Nephron progenitor cell (in vitro differentiated cells): ENCODE measurements at regions not wholly inside any gene's neighbourhood (a gene's known extent, or its start where the extent isn't known, plus 50 kb on each side); places are given as distances from the start of the nearest gene placed in this dataset.

Experiments used
- DNase-seq: peaks from one replicate; pipeline ENCODE4 v3.0.0; 2021
- H3K27ac Mint-ChIP-seq: 2 replicates; pipeline ENCODE4 v1.8.0; 2021; ENCODE audit warnings: mild to moderate bottlenecking, moderate library complexity, mixed read lengths
- H3K27me3 Mint-ChIP-seq: 2 replicates; pipeline ENCODE4 v1.8.0; 2021; ENCODE audit warnings: mild to moderate bottlenecking, low read depth, mixed read lengths; ENCODE audit not compliant: poor library complexity
- H3K36me3 Mint-ChIP-seq: 2 replicates; pipeline ENCODE4 v1.8.0; 2021; ENCODE audit warnings: low read depth, mixed read lengths
- H3K4me1 Mint-ChIP-seq: 2 replicates; pipeline ENCODE4 v1.8.0; 2021; ENCODE audit warnings: mixed read lengths
- H3K4me3 Mint-ChIP-seq: 2 replicates; pipeline ENCODE4 v1.8.0; 2021; ENCODE audit warnings: mild to moderate bottlenecking, moderate library complexity, mixed read lengths
- H3K9me3 Mint-ChIP-seq: 2 replicates; pipeline ENCODE4 v1.8.0; 2021; ENCODE audit warnings: mild to moderate bottlenecking, moderate library complexity, mixed read lengths
- CTCF ChIP-seq: fragments of 200-600 bp; sonication (generic); IDR thresholded peaks from 2 replicates; pipeline ENCODE4 v1.5.0; 2021; ENCODE audit warnings: antibody characterized with exemption

DNA sequence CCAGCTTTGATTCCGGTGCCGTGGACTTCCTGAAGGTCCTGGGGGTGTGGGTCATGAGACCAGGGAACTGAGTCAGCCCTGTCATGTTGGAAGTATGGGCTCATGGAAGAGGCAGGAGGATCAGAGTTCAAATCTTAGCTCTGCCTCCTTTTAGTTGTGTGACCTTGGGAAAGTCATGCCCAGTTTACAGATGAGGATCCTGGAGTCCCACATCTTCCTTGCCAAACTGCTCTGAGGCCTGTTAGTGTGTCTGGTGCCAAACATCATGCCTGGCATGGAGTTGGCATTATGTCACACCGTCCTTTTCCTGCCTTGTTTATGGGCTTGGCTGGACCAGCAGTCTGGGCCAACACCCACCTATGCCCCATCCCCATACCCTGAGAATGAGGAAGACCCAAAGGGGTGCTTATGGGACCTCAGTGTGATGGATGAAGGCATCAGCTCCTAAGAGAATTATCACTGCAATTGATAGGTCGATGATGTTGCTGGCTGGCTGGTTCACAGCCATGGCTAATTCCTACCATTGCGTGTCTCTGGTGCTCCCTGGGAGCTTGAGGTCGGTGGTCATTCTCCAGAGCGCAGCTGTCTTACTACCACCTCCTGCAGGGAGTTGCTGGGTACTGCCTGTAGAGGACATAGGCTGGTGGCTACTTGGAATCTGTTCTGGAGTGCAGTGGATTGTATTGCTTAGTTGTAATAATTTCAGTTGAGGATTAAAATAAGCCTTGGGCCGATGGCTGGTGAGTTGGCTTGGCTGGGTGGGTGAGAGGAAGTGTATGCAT lies 140.5 kb upstream of the PITX1 start:
- no peak overlapping the region for H3K4me3 Mint-ChIP-seq
- no peaks in the 10 kb centered on the region for H3K9me3 Mint-ChIP-seq
- H3K27ac Mint-ChIP-seq: no peak overlapping the region
- no peaks in the 10 kb centered on the region for H3K36me3 Mint-ChIP-seq
- H3K27me3 Mint-ChIP-seq: peaks cover 55% of the 10 kb centered on the region
- peaks cover 9% of the 10 kb centered on the region for H3K4me1 Mint-ChIP-seq
- peak; percentile 33 for TF ChIP-seq CTCF
- DNase-seq: no peak

- H3K4me3 Mint-ChIP-seq: no peak overlapping the region
- TF ChIP-seq CTCF: no peak
- H3K27ac Mint-ChIP-seq: no peak overlapping the region
- H3K9me3 Mint-ChIP-seq: no peaks in the 10 kb centered on the region
- no peak for DNase-seq
- H3K27me3 Mint-ChIP-seq: peaks cover 58% of the 10 kb centered on the region
- H3K36me3 Mint-ChIP-seq: no peaks in the 10 kb centered on the region
- H3K4me1 Mint-ChIP-seq: peaks cover 5% of the 10 kb centered on the region
Observed at GRCh38 chr5:135173662-135174290, 139.7 kb upstream of the PITX1 start.

DNA sequence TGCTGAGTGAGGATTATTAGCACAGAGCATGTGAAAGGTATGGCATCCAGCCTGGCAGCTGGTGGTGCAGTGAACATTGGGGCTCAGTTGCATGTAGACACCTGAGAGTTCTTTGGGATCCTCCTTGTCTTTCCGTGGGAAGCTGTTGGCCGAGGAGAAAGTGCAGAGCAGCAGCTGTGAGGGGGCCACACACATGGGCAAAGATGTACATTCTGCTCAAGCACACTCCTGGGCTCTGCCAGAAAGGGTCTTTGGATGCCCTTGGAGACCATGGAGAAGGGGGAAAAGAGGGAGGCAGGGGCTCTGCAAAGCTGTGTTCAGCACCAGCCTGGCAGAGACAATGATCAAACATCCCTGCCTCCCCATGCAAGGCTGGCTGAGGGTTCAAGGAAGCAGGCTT lies 138.7 kb upstream of the PITX1 start:
- no peak overlapping the region for H3K4me3 Mint-ChIP-seq
- no peak for TF ChIP-seq CTCF
- no peak overlapping the region for H3K27ac Mint-ChIP-seq
- peaks cover 62% of the 10 kb centered on the region for H3K27me3 Mint-ChIP-seq
- H3K36me3 Mint-ChIP-seq: no peaks in the 10 kb centered on the region
- DNase-seq: no peak
- H3K9me3 Mint-ChIP-seq: no peaks in the 10 kb centered on the region
- H3K4me1 Mint-ChIP-seq: peaks cover 4% of the 10 kb centered on the region

GRCh38 chr5:135171336-135171735 lies 137.3 kb upstream of the PITX1 start:
- DNase-seq: no peak
- no peak for TF ChIP-seq CTCF
- Mint-ChIP-seq H3K4me1 (no peaks in the 10 kb centered on the region), H3K4me3 (no peak overlapping the region), H3K36me3 (no peaks in the 10 kb centered on the region), H3K27me3 (peaks cover 58% of the 10 kb centered on the region), H3K27ac (no peak overlapping the region), H3K9me3 (no peaks in the 10 kb centered on the region)

GRCh38 chr5:135170500-135170899 lies 136.5 kb upstream of the PITX1 start:
- Mint-ChIP-seq H3K27me3 (peaks cover 61% of the 10 kb centered on the region), H3K36me3 (no peaks in the 10 kb centered on the region), H3K4me1 (no peaks in the 10 kb centered on the region), H3K27ac (no peak overlapping the region), H3K9me3 (no peaks in the 10 kb centered on the region), H3K4me3 (no peak overlapping the region)
- TF ChIP-seq CTCF: no peak
- no peak for DNase-seq

GRCh38 chr5:135169753-135170152 lies 135.7 kb upstream of the PITX1 start:
- DNase-seq: no peak
- H3K27ac Mint-ChIP-seq: no peak overlapping the region
- H3K9me3 Mint-ChIP-seq: no peaks in the 10 kb centered on the region
- H3K27me3 Mint-ChIP-seq: peaks cover 68% of the 10 kb centered on the region
- no peak for TF ChIP-seq CTCF
- no peaks in the 10 kb centered on the region for H3K36me3 Mint-ChIP-seq
- H3K4me1 Mint-ChIP-seq: no peaks in the 10 kb centered on the region
- H3K4me3 Mint-ChIP-seq: no peak overlapping the region
